Loucy (cell line): ENCODE measurements at regions not wholly inside any gene's neighbourhood (a gene's known extent, or its start where the extent isn't known, plus 50 kb on each side); places are given as distances from the start of the nearest gene placed in this dataset.

ENCODE experiments used
- H2AFZ ChIP-seq: fragments of 200-600 bp; sonication (generic); 2 replicates; pipeline ENCODE4 v1.6.0; 2016; ENCODE audit warnings: antibody characterized with exemption, mild to moderate bottlenecking, low read length, moderate library complexity
- H3F3A ChIP-seq: fragments of 200-600 bp; 2 replicates; pipeline ENCODE4 v1.6.0; 2016; ENCODE audit warnings: antibody characterized with exemption, low read depth, mild to moderate bottlenecking
- H3K27me3 ChIP-seq: fragments of 200-600 bp; sonication (generic); 2 replicates; pipeline ENCODE4 v1.6.1; 2014; ENCODE audit warnings: low read length, mild to moderate bottlenecking; ENCODE audit not compliant: insufficient read depth, poor library complexity, severe bottlenecking
- H3K36me3 ChIP-seq: fragments of 200-600 bp; sonication (generic); 2 replicates; pipeline ENCODE4 v1.6.1; 2016; ENCODE audit warnings: low read length; ENCODE audit not compliant: insufficient read depth
- H3K4me1 ChIP-seq: fragments of 200-600 bp; sonication (generic); 2 replicates; pipeline ENCODE4 v1.5.1; 2014; ENCODE audit warnings: low read length, mild to moderate bottlenecking; ENCODE audit not compliant: insufficient read depth, poor library complexity, severe bottlenecking
- H3K4me2 ChIP-seq: fragments of 200-600 bp; sonication (generic); 2 replicates; pipeline ENCODE4 v1.6.0; 2014; ENCODE audit warnings: antibody characterized with exemption, low read length, low read depth, mild to moderate bottlenecking; ENCODE audit not compliant: poor library complexity, severe bottlenecking
- H3K4me3 ChIP-seq: fragments of 200-600 bp; sonication (generic); 2 replicates; pipeline ENCODE4 v1.5.1; 2014; ENCODE audit warnings: low read length, mild to moderate bottlenecking, mixed read lengths; ENCODE audit not compliant: poor library complexity, severe bottlenecking
- H3K79me2 ChIP-seq: fragments of 200-600 bp; sonication (generic); 2 replicates; pipeline ENCODE4 v1.6.1; 2014; ENCODE audit warnings: low read length; ENCODE audit not compliant: insufficient read depth
- H3K9ac ChIP-seq: fragments of 200-600 bp; sonication (generic); 2 replicates; pipeline ENCODE4 v1.6.0; 2014; ENCODE audit warnings: mild to moderate bottlenecking, low read depth, low read length, moderate library complexity; ENCODE audit not compliant: poor library complexity, severe bottlenecking
- H3K9me2 ChIP-seq: fragments of 200-600 bp; sonication (generic); replicated peaks from 2 replicates; pipeline ENCODE4 v1.6.1; 2016; ENCODE audit warnings: low read depth, low read length, mixed read lengths
- H3K9me3 ChIP-seq: fragments of 200-600 bp; sonication (generic); 2 replicates; pipeline ENCODE4 v1.6.1; 2014; ENCODE audit warnings: mild to moderate bottlenecking, antibody characterized with exemption, low read length, low read depth; ENCODE audit not compliant: insufficient read depth
- H4K20me1 ChIP-seq: fragments of 200-600 bp; sonication (generic); 2 replicates; pipeline ENCODE4 v1.6.0; 2014; ENCODE audit warnings: antibody characterized with exemption, low read length, mild to moderate bottlenecking; ENCODE audit not compliant: insufficient read depth, poor library complexity, severe bottlenecking
- CTCF ChIP-seq: fragments of 200-600 bp; sonication (generic); conservative IDR thresholded peaks from 2 replicates; pipeline ENCODE4 v1.5.1; 2014; ENCODE audit warnings: mild to moderate bottlenecking, antibody characterized with exemption, low read length
- EZH2phosphoT487 ChIP-seq: fragments of 200-600 bp; IDR thresholded peaks from 2 replicates; pipeline ENCODE4 v1.6.1; 2018; ENCODE audit warnings: antibody characterized with exemption, mild to moderate bottlenecking, moderate library complexity, borderline replicate concordance

- H3K4me3 ChIP-seq = no peak overlapping the region
- no peaks in the 10 kb centered on the region for H3K36me3 ChIP-seq
- no peaks in the 10 kb centered on the region for H3K27me3 ChIP-seq
- no peak overlapping the region for H3K4me2 ChIP-seq
- no peaks in the 10 kb centered on the region for H3K79me2 ChIP-seq
- H3F3A ChIP-seq = no peaks in the 10 kb centered on the region
- TF ChIP-seq CTCF = no peak
- no peak for TF ChIP-seq EZH2phosphoT487
- H4K20me1 ChIP-seq = no peaks in the 10 kb centered on the region
- no peak overlapping the region for H3K9ac ChIP-seq
- no peak overlapping the region for H2AFZ ChIP-seq
- no peaks in the 10 kb centered on the region for H3K9me3 ChIP-seq
- no peaks in the 10 kb centered on the region for H3K4me1 ChIP-seq
- H3K9me2 ChIP-seq = no peaks in the 10 kb centered on the region
Observed at GRCh38 chr6:66964216-66964615, 1257.2 kb upstream of the EYS start.

- H3K4me2 ChIP-seq = no peak overlapping the region
- no peaks in the 10 kb centered on the region for H3K9me2 ChIP-seq
- H3F3A ChIP-seq = no peaks in the 10 kb centered on the region
- H3K4me1 ChIP-seq = no peaks in the 10 kb centered on the region
- H3K27me3 ChIP-seq = no peaks in the 10 kb centered on the region
- no peaks in the 10 kb centered on the region for H3K36me3 ChIP-seq
- no peak overlapping the region for H3K9ac ChIP-seq
- no peak overlapping the region for H3K4me3 ChIP-seq
- H4K20me1 ChIP-seq = no peaks in the 10 kb centered on the region
- no peaks in the 10 kb centered on the region for H3K79me2 ChIP-seq
- no peak overlapping the region for H2AFZ ChIP-seq
- no peaks in the 10 kb centered on the region for H3K9me3 ChIP-seq
- TF ChIP-seq CTCF (no peak), EZH2phosphoT487 (no peak)
Observed at GRCh38 chr6:66962082-66962481, 1255.1 kb upstream of the EYS start.

- no peak overlapping the region for H3K4me2 ChIP-seq
- no peak overlapping the region for H2AFZ ChIP-seq
- no peak overlapping the region for H3K9ac ChIP-seq
- no peaks in the 10 kb centered on the region for H4K20me1 ChIP-seq
- no peaks in the 10 kb centered on the region for H3F3A ChIP-seq
- no peaks in the 10 kb centered on the region for H3K36me3 ChIP-seq
- no peaks in the 10 kb centered on the region for H3K9me3 ChIP-seq
- TF ChIP-seq CTCF (no peak), EZH2phosphoT487 (no peak)
- no peaks in the 10 kb centered on the region for H3K79me2 ChIP-seq
- no peaks in the 10 kb centered on the region for H3K9me2 ChIP-seq
- H3K27me3 ChIP-seq = no peaks in the 10 kb centered on the region
- no peaks in the 10 kb centered on the region for H3K4me1 ChIP-seq
- no peak overlapping the region for H3K4me3 ChIP-seq
Observed at GRCh38 chr6:66961191-66961590, 1254.2 kb upstream of the EYS start.
